GM19025 (cell line): ENCODE measurements at regions not wholly inside any gene's neighbourhood (a gene's known extent, or its start where the extent isn't known, plus 50 kb on each side); places are given as distances from the start of the nearest gene placed in this dataset.

ENCODE experiments used
- ATAC-seq: cut with Tn5 transposase; IDR thresholded peaks from one replicate; pipeline ENCODE4 v1.9.1; 2021; ENCODE audit warnings: mild to moderate bottlenecking, low read depth, moderate library complexity; ENCODE audit not compliant: unreplicated experiment

- ATAC-seq: no peak
These were observed 153.9 kb upstream of the PCBD1 start for GRCh38 chr10:71042216-71042615.

- ATAC-seq: no peak
These were observed 154.3 kb upstream of the PCBD1 start for GRCh38 chr10:71042699-71043098.

DNA sequence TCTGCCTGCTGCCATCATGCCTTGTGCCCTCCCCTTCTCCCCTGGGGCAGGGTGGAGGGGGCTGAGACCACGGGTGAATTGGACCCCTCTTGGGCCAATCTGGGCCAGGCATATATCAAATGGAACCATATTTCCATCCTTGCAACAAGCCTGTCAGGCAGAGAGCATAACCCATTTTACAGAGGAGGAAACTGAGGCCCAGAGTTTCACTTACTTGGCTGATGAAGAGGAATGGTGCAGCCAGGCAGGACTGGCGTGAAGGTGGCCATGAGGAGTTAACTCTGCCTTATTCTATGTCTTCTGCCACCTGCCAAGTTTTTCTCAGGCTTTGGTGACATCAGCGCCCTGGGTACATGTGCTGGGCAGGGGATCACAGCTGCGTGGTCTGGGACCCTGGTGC lies 155.5 kb upstream of the PCBD1 start:
- ATAC-seq: no peak

DNA sequence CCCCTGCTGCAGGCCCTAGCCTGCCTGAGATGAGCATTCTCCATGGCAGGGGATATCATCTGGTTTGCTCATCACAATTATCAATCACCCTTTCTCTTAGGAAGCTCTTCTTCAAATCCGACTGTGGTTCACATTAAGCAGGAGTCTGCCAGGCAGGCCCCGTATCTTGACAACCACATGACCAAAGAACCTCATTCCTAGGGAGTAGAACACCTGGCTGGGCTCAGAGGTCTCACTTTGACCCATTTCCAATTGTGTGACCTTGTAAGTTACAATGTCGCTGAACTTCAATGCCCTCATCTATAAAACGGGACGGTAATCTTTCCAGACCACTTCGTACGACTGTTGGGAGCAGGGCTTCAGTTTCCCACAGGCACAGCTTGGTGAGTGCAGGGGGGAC lies 156.4 kb upstream of the PCBD1 start:
- ATAC-seq: no peak

- no peak for ATAC-seq
These were observed 156.9 kb upstream of the PCBD1 start for GRCh38 chr10:71045204-71045809.

- ATAC-seq: no peak
These were observed 157.6 kb upstream of the PCBD1 start for GRCh38 chr10:71045936-71046335.

DNA sequence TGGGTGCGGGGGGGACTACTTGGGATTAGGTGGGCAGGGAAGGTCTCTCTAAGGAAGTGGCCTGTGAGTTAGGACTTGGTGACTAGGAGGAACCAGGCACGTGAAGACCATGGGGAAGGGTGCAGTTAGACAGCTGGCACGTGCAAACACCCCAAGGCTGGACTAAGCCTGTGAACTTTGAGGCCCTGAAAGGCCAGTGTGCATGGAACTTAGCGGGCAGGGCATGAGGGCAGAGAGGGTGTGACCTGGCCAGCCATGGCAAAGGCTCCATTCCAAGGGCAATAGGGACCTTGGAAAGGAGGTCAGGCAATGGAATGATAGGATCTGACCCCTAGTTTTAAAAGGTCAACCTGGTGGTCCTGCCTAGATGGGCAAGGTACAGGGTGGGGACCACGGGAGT lies 158.4 kb upstream of the PCBD1 start:
- no peak for ATAC-seq

DNA sequence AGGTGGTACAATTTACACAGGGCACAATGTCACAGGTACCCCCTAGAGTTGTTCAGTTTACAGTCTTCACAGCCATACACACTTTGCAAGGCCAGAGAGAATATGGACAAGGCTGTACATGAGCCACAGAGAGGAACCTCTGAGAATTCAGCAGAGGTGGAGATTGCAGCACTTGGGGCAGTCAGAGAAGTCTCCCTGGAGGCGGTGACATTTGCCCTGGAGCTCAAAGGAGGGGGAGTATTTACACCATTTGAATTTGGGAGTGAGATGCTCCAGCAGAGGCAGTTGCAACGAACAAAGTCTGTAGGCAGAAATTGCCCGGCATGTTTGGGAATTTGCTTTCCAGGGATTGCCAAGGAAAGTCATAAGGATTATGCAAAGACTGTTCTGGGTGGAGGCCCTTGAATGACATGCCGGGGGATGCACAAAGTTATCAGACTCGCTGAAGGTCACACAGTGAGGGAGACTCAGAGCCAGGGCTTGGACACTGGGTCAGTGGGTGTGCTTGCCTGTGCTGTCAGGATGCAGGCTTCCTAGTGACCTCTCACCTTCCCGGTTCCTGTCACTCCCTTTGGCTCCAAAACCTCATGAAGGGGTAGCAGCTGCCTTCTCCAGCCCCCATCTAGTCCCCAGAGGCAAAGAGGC lies 160.7 kb upstream of the PCBD1 start:
- no peak for ATAC-seq

DNA sequence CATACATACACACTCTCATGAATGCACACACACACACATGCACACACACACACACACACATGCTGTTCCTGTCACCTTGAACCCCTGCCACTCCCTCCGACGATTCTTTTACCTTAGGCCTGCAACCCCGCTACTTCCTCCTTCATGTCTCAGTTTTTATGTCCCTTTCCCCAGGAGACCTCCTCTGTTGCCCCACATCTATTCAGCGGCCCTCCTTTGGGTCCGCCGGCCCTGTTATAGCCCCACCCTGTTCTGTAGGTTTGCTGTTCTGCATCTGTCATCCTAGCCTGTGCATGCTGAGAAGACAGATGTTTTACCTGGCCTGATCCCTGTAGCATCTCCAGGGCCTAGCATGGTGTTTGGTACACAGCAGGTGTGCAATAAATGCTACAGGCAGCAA lies 161.6 kb upstream of the PCBD1 start:
- ATAC-seq: no peak

DNA sequence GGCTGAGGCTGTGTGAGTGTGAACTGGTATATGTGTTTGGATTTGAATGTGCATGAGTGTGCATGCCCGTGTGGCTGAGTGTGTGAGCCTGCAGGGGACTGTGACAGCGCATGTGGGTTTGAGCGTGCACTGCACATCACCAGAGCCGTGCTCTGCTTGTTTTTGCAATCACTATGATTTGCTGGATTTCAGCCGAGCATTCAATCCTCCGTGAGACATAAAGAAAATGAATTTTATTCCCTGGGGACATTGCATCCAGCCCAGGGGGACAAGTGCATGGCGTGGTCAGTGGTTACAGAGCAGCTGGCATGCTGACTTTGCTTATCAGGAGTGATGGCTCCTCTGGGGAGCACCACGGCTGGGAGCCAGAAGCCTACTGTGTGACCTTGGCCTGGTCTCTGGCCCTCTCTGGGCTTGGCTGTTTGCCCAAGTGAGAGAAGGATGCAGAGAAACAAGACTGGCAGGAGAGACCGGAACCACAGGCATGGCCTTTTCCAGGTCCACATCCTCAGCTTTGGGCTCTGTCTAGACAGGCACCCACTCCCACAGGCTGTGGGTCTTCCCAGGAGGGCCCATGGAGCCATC lies 160.2 kb upstream of the UNC5B start:
- no peak for ATAC-seq

DNA sequence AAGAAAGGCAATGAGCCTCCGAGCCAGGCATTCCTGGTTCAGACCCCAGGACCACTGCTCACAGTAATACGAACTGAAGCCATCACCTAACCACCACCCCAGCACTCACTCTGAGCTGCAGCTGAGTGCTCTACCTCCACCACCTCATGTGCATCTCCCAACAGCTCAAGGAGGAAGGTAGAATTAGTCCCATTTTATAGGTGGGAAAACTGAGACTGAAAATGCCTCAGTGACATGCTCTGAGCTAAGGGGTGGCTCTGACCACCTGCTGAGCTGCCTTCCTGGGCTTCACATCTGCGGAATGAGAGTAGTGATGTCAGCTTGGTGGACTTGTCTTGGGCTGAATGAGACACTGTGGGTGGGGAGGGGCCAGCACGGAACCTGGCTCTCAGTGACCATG lies 159.7 kb upstream of the UNC5B start:
- ATAC-seq: no peak

GRCh38 chr10:71053169-71053895 lies 159.0 kb upstream of the UNC5B start:
- ATAC-seq: no peak

DNA sequence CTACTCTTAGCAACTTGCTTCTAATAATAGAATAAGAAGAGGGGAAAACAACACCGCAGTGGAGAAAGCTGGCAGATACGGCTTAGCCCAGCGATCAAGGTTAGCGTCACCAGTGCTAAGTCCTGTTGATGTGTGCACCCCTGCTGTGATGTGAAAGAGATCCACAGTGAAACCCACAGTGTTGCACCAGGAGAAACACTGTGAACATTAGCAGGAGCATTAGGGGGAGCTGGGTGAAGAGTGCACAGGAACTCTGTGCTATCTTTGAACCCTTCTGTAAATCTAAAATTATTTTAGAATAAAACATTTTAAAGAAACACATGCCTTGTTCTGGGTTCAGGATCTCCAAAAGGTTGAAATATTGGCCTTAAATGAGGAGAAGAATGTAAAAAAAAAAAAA lies 154.1 kb upstream of the UNC5B start:
- ATAC-seq: no peak

DNA sequence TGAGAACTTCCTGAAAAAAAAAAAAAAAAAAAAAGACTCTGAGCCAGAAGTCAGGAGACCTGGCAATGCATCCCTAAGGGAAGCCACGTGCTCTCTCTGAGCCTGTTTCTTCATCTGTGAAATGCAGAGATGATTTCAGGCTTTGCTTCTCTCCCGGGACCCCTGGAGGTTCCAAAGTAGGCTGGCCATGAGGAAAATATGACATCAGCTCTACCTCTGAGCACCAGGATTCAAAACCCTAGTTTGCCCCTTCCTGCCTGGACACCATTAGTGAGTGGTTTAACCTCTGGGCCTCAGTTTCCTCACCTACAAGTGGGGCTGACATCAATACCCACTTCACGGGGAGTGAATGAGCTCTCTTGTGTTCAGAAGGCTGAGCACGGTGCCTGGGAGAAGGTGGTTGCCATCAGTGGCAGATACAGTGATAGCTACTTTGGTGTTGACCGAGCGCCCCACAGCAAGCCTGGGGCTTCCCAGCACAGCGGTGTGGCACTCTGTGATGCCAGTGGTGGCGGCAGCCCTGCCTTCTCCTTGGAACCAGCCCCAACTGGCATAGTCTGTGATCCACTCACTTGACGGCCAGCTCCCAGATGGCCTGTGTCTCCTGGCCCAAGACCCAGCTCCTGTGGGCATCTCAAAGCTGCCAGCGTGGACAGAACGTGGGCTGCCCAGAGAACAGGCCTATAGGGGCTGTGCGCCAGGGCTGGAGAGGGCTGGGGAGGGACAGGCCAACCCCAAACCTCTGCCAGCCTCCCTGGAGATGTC lies 153.1 kb upstream of the UNC5B start:
- ATAC-seq: no peak

DNA sequence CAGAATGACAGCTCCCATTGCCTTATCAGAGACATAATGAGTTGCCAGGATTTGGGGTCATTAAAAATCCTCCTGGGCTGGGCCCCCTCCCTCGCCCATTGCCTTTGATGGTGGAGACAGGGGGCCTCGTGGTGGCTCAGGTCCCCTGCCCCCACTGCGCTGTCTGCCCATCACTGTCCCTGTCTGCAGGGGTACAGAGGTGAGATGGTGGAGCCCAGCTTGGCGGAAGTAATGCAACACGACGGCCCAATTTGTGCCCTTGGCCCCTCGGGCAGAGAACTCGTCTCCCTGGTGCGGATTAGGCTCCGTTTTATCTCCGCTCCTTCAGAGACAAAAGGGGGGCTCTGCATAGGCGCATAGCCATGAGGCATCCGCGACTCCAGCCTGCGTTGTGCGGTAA lies 152.4 kb upstream of the UNC5B start:
- no peak for ATAC-seq

DNA sequence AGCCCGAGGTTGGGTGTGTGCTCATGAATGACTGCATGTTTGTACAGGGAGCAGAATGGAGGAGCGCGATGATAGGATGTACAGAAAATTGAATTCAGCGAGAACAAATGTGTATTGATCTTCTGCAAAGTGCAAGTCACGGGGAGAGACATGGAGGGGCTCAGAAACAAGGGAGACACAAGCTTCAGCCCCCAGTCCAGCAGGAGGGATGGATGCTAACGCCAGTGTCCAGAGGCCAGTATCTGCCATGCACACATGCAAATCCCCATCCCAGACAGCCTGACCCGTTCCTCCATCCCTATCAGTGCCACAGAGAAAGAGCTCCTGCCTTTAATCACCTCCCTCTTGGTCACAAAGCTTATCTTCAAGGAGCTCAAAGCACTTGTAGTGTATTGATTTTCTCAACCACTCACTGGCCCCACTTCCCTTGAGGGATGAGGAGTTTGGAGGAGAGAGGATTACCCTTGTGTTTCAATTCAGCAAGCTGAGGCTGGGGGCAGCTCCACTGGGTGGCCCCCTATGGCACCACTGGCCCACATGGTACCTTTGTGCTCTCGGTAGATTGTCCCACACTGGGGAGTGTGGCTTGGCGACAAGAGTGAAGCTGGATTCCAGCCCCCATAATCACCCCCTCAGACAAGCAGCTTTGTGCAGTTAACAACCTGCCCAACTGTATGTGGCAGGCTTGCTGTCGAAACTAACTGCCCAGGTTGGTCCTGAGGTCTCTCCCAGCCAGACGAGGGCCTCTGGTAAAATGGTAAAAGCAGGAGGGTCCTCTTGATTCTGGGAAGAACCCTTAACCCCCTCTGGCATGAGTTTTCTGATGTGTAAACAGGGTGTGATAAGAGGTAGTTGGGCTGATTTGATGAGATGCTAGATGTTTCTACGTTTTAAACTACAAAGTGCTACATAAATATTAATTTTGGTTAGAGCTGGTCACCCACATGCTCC lies 151.6 kb upstream of the UNC5B start:
- no peak for ATAC-seq

- ATAC-seq: no peak
These were observed 150.9 kb upstream of the UNC5B start for GRCh38 chr10:71061472-71061871.

- ATAC-seq: no peak
These were observed 150.2 kb upstream of the UNC5B start for GRCh38 chr10:71062156-71062555.

DNA sequence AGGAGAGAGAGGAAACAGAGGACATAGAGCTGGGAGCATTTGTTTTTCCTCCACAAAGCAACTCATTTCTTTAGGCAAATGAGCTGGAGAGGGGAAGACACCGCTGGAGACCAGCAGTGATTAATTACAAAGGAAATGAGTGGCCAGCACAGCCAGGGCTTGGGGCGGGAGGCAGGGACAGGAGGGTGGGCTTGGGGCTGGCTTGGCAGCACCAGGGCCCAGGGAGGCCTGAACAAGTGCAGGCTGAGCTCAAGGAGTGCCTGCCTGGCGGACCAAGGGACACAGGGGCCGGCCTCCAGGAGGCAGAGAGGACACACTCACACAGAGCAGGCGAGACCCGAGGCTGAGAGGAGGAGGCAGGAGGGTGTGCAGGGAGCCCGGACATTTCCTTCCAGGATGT lies 149.0 kb upstream of the UNC5B start:
- ATAC-seq: no peak
